GM19397 (cell line): ENCODE measurements at regions not wholly inside any gene's neighbourhood (a gene's known extent, or its start where the extent isn't known, plus 50 kb on each side); places are given as distances from the start of the nearest gene placed in this dataset.
"Not testable (repeated sequence)": the region's sequence is repeated elsewhere in the genome, so short reads cannot be mapped to it uniquely, and the experiment has no call there.

Experiments used
- ATAC-seq: cut with Tn5 transposase; IDR thresholded peaks from one replicate; pipeline ENCODE4 v1.9.1; 2021; ENCODE audit warnings: mild to moderate bottlenecking, moderate library complexity; ENCODE audit not compliant: unreplicated experiment

DNA sequence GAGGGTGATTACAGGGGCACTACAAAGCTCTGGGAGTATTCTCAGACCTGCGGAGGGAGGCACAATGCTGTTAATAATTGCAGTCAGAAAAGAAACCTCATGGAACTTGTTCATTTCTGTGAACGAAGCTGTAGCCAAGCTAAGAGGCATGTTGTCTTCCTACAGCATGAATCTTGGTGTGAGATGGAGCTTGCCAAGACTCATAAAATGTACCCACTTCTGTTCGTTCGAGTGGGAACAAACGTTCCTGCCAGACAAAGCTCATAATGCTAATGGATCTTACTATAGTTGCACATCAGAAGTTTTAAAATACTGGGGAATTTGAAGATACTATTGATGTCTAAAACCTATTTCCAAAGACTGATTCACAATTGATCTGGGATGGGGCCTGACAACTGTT lies 489.1 kb downstream of the ZEB2 start:
- ATAC-seq: no peak

DNA sequence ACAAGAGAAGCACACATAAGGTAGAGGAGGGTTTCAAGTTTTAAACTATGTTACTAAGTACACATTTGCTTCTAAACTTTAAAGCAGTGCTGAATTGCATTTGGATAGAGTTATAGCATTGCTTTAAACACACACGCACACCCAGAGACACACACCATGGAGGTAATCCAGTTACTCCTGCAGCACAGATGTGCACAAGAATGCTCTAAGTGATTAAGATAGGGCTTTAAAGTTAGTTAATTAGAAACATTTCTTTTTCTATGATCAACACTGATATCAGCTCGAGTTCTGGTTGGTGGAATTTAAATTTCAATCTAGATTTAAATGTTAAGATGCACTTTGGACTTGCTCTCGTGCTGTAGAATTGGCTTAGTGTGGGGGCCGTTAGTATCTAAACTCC lies 492.3 kb downstream of the ZEB2 start:
- ATAC-seq: no peak

DNA sequence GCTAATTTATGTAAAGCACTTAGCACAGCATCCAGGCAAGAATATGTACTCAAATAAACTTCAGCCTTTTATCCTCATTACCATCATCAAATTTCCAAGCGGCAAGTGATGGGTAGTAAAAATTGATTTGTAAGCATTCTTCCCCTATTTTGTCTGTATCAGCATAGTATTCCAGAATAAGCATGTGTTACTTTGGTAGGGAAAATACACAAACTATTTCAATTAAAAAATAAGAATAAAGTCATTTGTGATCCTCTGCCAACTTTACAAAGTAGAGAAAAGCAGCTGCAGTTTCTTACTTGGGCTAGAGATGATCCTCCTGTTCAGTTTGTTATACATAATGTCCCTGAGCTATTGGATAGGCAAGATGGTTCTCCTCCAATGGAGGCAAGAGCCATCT lies 493.2 kb downstream of the ZEB2 start:
- no peak for ATAC-seq

DNA sequence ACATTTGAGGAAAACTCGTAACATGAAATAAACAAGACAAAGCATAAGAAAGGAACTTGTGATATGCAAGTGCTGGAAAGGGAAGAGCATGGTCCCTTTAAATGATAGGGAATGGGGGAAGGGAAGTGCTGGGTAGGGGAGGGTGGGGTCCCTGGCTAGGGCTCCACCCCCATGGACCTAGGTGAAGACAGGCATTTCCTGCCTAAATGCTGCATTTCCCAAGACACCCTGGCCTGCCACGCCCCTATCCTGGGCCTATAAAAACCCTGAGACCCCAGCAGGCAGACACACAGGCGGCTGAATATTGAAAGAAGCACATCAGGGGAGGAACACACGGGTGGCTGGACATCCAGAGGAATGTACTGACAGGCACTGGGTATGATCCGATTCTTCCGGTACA lies 499.9 kb downstream of the ZEB2 start:
- ATAC-seq: no peak

DNA sequence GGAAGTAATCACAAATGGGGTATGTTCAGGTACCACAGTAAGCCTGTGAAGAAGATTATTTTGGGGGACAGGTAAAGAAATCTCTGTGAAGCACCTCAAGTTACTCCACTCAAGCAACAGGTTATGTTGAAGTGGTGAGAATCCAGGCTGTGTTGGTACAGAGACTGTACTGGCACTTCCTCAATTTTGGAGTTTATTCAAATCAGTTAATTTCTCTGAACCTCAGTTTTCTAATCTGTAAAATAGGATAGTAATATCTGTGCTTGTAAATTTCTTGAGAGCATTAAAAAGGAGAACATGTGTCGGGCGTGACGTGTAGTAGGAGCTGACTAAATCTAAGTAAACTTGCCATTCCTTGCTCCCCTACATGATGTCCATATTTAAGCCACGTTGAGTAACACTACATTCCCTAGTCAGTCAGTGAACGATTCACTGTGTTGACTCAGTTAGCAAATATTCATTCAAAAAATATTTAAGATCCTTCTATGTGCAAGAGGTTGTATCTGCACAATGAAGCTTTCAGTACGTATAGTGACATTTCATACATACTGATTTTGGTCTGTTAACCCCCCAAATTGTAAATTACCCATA lies 504.2 kb downstream of the ZEB2 start:
- ATAC-seq: no peak

DNA sequence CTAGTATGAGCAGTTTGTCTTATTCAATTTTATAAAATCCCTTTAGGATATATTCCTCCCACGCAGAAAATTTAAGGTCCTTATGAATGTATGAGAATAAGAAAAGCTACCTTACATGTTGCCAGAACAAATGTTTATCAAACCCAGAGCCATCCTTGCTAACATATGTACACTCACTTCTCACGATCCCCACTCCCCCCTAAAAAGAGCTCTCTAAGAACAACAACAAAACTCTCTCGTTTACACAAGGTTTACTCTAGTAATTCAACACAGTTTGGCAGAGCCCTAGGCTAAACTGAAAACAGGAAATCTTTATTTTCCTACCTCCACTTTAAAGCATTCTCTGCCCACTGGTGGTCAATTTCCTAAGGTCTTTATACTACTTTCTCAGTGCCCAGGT lies 504.9 kb downstream of the ZEB2 start:
- ATAC-seq: no peak

DNA sequence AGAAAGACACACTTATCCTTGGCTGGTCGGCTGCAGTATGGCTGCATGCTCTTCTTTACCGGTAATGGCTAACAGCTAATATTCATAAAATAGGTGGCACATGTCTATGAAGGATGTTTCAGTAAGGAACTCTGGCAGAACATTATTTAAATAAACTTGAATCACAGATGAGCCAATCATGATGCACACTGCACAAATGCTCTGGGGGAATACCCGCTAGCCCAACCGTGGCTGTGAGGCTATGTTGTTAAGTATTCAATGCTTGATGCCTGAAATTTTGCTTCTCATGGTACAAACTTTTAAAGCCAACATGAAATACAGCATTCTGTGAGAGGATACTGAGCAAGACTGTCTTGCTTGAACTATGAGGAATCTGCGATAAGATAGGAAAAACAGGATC lies 505.8 kb downstream of the ZEB2 start:
- ATAC-seq: no peak

DNA sequence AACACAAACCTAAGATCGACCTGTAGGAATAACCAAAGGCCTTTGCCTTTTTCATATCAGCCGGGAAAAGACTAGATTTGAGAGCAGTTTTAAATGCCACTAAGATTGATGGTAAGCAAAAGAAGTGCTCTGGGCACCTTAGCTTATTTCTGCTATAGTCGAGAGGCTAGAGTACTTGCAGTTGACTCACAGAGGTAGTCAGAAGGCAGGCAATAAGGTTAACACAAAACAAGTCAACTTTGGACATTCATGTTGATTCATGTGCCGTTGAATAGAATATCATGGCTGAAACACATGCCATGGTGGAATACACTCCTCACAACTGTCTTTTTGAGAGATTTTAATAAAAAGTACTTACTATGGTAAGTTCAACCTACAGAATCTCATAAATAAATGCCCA lies 507.6 kb downstream of the ZEB2 start:
- no peak for ATAC-seq

DNA sequence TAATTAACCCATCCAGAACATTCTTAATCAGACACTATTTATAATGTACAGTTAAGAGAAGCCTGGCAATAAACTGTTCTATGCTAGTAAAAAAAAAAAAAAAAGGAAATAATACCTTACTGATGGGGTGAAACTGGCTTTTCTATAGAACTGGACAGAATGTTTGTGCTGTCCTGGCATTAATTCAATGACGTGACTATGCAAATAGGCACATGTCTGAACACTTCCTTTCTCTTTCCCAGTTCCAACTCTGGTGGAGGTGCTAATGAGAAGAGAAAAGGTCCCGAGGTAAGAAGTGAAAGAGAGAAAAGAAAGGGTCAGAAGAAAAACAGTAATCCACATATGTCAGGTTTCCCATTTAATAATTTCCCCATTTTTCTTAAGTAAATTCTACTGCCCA lies 508.4 kb downstream of the ZEB2 start:
- ATAC-seq: no peak

DNA sequence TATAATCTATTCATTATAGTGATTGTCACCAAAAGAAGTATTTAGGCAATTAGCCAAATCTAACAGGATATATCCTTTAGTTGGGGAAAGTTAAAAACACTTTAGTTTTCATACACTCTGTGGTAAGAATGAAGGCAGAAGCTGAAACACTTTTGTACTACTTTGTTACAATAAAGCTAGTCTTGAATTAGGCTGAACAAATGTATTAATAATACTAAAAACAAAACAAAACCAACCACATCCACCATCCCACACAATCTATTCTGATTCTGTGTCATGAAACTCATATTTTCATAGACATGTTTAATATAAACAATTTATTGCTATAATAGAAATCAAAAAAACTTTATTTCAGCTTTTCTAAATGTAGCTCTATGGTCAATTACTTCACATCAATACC lies 508.8 kb downstream of the ZEB2 start:
- no peak for ATAC-seq

DNA sequence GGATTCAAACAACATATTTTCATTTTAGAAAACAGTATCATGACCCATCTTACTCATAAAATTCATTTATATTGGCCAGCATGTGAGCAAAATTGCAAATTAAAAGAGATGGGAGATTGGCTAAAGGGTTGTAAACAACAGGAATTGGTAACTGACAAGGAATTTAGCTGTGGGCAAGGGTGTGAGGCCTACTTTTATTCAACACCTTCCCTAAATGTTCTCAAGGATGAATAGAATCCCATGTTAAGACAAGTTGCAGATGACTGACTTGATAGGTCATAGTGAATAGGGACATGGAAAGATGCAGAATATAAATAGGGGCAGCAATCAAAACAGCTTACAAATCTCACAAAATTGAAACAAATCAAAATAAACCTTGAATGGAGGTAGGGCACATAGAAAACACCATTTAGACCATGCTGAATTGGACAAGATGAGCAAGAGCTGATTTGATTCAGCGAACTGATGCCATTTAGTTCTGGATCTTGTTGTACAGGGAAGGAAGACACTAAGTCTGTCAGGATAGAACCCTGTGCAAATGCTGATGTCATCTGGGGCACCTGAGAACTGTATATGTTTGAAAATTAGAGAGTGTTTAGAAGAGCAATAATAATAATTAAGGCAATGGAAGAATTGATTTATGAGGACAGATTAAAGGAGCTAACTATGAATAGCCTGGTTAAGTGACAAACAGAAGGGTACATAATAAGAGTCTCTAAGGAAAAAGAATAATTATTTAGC lies 509.7 kb downstream of the ZEB2 start:
- ATAC-seq: no peak

DNA sequence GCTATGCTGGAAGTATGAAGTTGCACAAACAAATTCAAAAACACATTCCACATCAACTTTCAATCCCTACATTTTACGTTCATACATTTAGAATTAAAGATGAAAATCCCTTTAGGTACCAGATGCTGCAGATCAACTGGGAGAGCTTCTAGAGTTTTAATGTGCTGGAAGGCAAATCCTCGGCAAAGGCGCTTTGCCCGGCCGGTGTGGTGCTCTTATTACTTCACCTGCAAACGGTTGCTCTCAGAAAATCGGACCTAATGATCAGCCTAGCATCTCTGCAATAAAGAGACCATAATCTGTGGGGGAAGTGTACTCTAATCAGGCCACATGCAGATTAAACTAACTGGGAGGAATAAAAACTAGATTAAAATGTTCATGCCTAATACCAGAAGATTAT lies 513.8 kb downstream of the ZEB2 start:
- no peak for ATAC-seq

DNA sequence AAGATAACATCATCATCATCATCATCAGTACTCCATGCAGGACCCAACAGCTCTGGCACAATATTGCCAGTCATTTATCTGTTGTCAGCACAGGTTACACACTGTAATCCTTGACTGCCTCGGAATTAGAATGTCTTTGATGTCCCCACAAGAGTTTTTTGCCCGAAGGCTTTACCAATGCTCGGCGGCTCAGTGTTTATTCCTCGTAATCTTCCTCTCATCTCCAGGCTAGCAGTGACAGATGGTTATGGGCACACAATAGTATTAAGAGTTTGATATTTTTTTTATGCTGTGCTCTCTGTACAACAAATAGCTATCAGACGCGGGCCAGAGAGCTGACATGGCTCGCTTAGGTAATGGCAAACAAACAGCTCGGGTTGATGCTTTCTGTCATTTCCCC lies 515.2 kb downstream of the ZEB2 start:
- no peak for ATAC-seq

DNA sequence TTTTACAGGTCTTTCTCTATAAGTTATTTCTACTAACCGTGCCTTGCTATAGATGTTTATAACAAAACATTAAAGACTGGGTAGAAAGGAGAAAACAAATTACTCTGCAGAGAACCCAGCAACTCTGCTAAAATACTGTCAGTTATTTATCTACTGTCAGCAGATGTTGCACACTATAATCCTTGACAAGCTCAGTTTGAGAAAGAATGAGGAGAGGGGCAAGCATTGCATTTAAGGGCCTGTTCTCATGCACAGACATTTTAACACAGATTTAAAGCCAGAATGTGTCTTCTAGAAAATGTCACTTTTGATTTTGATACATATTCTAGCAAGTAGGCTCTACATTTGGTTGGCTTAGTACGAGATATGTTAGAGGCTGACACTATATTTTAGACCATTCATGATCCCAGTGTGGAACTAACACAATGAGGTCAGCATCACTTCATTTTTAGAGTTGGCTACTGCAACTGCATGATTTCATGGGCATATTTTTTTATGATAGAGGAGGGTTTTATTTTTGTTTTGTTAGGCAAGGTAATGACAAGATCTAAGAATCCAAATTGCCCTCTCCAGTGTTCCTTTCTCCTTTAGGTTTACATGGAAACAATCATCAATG lies 516.4 kb downstream of the ZEB2 start:
- ATAC-seq: no peak

DNA sequence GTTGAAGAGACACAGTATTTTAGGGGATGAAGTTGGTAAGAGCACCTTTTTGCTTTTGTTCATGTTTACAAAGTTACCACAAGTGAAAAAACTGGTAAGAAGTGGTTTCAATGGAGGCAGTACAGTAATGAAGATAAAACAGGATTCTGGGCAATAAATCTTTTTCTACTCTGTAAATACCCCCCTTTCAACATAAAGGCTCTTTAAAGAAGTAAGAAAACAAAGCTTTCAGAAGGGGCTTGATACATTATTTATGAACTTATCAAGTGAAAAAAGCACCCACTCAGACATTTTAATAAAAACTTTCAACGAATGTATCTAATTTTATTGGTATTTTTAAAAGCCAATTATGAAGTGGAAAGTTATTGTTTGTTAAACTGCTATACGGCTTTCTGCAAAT lies 522.9 kb downstream of the ZEB2 start:
- ATAC-seq: no peak

DNA sequence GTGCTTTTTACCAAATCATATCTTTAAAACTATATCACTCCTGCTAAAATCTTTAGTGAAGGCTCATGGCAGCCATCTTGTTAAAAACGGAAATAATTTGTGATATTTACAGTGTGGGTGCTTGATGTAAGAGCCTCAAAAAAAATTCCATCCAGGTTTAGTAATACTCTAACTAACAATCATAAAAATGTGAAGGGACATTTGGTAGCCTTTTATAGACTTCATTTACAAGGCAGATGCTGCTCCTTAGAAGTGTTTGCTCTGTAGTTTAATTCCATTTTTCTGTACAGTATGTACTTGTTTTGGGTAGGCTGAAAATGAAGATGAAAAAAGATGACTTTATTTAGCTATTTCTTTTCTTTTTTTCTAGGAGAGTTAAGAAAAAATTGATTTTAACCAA lies 525.0 kb downstream of the ZEB2 start:
- ATAC-seq: no peak

DNA sequence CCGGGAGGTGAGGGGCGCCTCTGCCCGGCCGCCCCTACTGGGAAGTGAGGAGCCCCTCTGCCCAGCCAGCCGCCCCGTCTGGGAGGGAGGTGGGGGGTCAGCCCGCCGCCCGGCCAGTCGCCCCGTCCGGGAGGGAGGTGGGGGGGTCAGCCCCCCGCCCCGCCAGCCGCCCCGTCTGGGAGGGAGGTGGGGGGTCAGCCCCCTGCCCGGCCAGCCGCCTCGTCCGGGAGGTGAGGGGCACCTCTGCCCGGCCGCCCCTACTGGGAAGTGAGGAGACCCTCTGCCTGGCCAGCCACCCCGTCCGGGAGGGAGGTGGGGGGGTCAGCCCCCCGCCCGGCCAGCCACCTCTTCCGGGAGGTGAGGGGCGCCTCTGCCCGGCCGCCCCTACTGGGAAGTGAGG lies 528.3 kb downstream of the ZEB2 start:
- ATAC-seq: not testable (repeated sequence)

DNA sequence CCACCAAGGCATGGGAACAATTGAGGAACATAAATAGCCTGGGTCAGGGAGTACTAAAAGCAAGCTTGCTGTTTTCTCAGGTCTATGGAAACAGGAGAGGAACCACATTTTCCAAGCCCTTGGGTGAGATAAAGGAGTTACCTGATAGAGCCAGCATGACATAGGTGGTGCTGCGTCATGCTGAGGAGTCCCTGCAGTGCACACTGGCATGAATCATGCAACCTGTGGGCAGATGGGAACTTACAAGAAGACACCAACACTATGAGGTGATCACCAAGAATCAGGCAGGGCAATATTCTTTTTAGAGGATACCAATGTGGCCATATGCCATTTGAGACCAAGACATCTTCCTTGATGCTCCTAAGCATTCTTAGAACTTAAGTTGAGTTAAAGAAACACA lies 531.8 kb downstream of the ZEB2 start:
- ATAC-seq: no peak

DNA sequence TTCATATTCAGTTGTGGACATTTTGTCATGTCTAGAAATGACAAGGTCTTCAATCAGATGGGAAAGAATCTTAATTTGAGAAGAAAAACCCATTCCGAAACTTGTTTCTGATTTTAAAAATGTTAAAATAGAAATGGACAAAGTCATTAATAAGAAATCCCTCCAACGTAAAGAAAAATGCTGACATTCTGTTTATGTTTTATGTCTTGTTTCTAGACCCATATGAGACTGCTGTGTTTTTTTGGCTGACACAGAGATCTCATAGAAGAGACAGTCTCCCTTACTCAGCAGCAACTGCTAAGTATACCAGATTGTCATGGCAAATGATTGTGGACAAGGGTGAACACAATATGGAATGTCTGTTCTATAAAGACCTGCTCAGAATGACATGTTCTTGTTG lies 538.5 kb downstream of the ZEB2 start:
- ATAC-seq: no peak

DNA sequence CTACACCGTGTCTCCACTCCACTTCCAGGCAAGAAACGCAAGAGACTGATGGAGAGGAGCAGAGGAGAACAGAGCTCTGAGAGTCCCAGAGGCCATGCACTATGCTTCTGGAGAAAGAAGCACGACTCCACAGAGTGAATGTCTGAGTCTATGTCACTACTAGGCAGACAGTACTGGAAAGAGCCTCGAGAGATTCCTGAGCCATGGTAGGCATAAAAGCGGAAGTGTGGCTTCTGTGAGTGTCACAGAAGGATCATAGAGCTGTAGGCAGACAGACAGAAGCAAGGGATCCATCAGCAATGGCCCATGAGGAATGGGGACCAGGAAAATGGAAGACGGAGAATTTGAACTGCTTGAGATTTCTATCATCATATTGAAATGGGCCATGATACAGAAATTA lies 542.6 kb downstream of the ZEB2 start:
- no peak for ATAC-seq

DNA sequence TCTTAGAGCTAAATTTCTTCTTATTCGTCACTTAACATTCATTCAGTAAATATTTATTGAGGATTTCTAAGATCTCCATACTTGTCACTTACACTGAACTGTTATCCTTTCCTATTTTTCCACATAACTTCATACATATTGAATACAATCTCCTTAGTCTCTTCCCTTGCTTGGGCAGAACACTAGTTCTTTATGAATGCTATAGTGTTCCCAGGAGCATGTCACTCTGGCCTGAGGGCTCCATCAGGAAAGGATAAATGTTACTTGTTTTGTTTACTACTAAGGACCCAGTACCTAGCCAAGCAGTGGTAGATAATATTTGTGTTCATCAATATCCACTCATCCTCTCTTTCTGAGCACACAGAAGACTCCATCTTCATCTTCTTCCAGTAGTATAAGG lies 544.7 kb downstream of the ZEB2 start:
- no peak for ATAC-seq

DNA sequence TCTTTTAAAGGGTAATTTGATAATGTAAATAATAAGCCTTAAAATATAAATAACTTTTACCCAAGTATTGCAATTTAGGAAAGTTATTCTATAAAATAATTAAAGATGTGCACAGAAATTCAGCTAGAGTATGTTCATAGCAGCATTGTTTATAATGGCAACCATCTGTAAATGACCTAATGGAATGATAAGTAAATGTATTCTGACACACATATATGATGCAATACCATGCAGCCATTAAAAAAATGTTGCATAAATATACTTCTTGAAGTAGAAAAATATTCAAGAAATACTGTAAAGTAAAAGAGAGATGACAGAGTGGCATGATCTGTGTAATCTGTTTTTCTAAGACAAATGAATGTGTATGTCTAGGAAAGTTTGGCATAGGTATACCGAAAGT lies 545.7 kb downstream of the ZEB2 start:
- ATAC-seq: no peak

DNA sequence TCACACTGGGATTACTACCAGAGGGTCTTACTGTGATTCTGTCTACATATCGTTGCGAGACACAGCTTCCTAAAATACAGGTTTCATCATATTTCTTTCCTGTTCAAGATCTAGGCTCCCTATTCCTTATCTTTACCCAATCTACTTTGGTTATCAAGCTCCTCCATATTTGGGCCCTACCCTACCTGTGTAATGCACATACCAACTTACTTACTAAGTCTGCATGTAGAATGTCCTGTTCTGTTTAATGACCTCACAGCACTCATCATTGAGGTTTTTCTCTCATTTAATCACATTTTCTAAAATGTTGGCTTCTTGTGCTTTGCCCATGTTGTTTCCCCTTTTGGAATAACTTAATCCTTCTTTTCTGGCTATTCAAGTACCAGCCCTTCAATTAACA lies 551.1 kb downstream of the ZEB2 start:
- no peak for ATAC-seq
